SK-N-SH (cell line): ENCODE measurements at regions not wholly inside any gene's neighbourhood (a gene's known extent, or its start where the extent isn't known, plus 50 kb on each side); places are given as distances from the start of the nearest gene placed in this dataset.

ENCODE experiments used
- CTCF ChIA-PET: fragments of 300-600, 350-600 bp; formaldehyde crosslinking; extraction: SDS; loops from one replicate; lab custom pipeline; 2021; lab: Yijun Ruan, JAX
- POLR2A ChIA-PET: fragments of 350-600 bp; sonication (Branson Sonifier 250); formaldehyde crosslinking; extraction: SDS; loops from one replicate; lab custom pipeline; 2020; ENCODE audit warnings: antibody characterized with exemption, inconsistent platforms; lab: Yijun Ruan, JAX
- DNase-seq: peaks from one replicate; pipeline ENCODE4 v3.0.0; 2012
- H2AFZ ChIP-seq: fragments of 200-600 bp; sonication (generic); 2 replicates; pipeline ENCODE4 v1.8.1; 2016; ENCODE audit warnings: antibody characterized with exemption, mild to moderate bottlenecking, low read depth
- H3F3A ChIP-seq: fragments of 200-600 bp; sonication (generic); replicated peaks from 2 replicates; pipeline ENCODE3; 2016; ENCODE audit warnings: antibody characterized with exemption, mild to moderate bottlenecking; ENCODE audit not compliant: insufficient read depth
- H3K27ac ChIP-seq, 2 experiments: fragments of 200-500 bp in 1 of 2; fragments of 200-600 bp in 1 of 2; sonication (Bioruptor generic) in 1 of 2; sonication (generic), shearing (Covaris generic) in 1 of 2; 2 replicates each; pipeline versions ENCODE4 v1.5.1 to v1.6.1; 2014 to 2016; ENCODE audit warnings: low read depth in 2 of 2, inconsistent platforms in 1 of 2, low read length in 1 of 2, mild to moderate bottlenecking in 1 of 2, mixed read lengths in 1 of 2
- H3K27me3 ChIP-seq: fragments of 200-600 bp; sonication (generic), shearing (Covaris generic); 2 replicates; pipeline ENCODE4 v1.6.1; 2016; ENCODE audit warnings: mixed run types; ENCODE audit not compliant: insufficient read depth
- H3K36me3 ChIP-seq, 2 experiments: fragments of 200-500 bp in 1 of 2; fragments of 200-600 bp in 1 of 2; sonication (Bioruptor generic) in 1 of 2; sonication (generic) in 1 of 2; replicated peaks in 1 of 2; 2 replicates each; pipeline versions ENCODE3 to v1.5.1; 2014 to 2016; ENCODE audit warnings: low read length in 1 of 2, mild to moderate bottlenecking in 1 of 2; ENCODE audit not compliant: insufficient read depth in 2 of 2, control insufficient read depth in 1 of 2
- H3K4me1 ChIP-seq, 2 experiments: fragments of 200-500 bp in 1 of 2; fragments of 200-600 bp in 1 of 2; sonication (Bioruptor generic) in 1 of 2; sonication (generic), shearing (Covaris generic) in 1 of 2; 2 replicates each; pipeline versions ENCODE4 v1.5.1 to v1.6.1; 2014 to 2016; ENCODE audit warnings: low read depth in 1 of 2, low read length in 1 of 2, mixed run types in 1 of 2; ENCODE audit not compliant: insufficient read depth in 2 of 2, control insufficient read depth in 1 of 2
- H3K4me2 ChIP-seq: fragments of 200-600 bp; sonication (generic), shearing (Covaris generic); 2 replicates; pipeline ENCODE4 v1.6.1; 2017; ENCODE audit warnings: mixed run types
- H3K4me3 ChIP-seq, 2 experiments: fragments of 200-500 bp in 1 of 2; fragments of 200-600 bp in 1 of 2; sonication (Bioruptor generic) in 1 of 2; sonication (generic), shearing (Covaris generic) in 1 of 2; 2 replicates each; pipeline versions ENCODE4 v1.5.1 to v1.8.1; 2014 to 2016; ENCODE audit warnings: low read depth in 2 of 2, inconsistent platforms in 1 of 2, low read length in 1 of 2, mild to moderate bottlenecking in 1 of 2, mixed read lengths in 1 of 2, moderate library complexity in 1 of 2
- H3K79me2 ChIP-seq: fragments of 200-600 bp; sonication (generic); 2 replicates; pipeline ENCODE4 v1.8.1; 2017; ENCODE audit warnings: mild to moderate bottlenecking; ENCODE audit not compliant: insufficient read depth
- H3K9ac ChIP-seq: fragments of 200-600 bp; sonication (generic); 2 replicates; pipeline ENCODE4 v1.6.1; 2017; ENCODE audit warnings: mixed run types
- H3K9me2 ChIP-seq: fragments of 200-600 bp; sonication (generic); 2 replicates; pipeline ENCODE4 v1.6.1; 2017; ENCODE audit warnings: mixed run types
- H3K9me3 ChIP-seq: fragments of 200-600 bp; sonication (generic); 2 replicates; pipeline ENCODE4 v1.6.1; 2017; ENCODE audit warnings: mixed run types, mild to moderate bottlenecking, moderate library complexity
- H4K20me1 ChIP-seq: fragments of 200-600 bp; sonication (generic); 2 replicates; pipeline ENCODE4 v1.6.1; 2017; ENCODE audit warnings: mild to moderate bottlenecking, mixed run types; ENCODE audit not compliant: insufficient read depth
- CTCF ChIP-seq: fragments of 200-600 bp; sonication (generic); IDR thresholded peaks from 2 replicates; pipeline ENCODE4 v1.6.1; 2017; ENCODE audit warnings: antibody characterized with exemption, mild to moderate bottlenecking, moderate library complexity
- EZH2phosphoT487 ChIP-seq: fragments of 200-600 bp; sonication (generic); IDR thresholded peaks from 2 replicates; pipeline ENCODE4 v1.6.1; 2017; ENCODE audit warnings: low read depth, mixed run types, mild to moderate bottlenecking, antibody characterized with exemption, moderate library complexity, borderline replicate concordance
- FOSL2 ChIP-seq: IDR thresholded peaks from 2 replicates; pipeline ENCODE4 v1.4.0; 2012; ENCODE audit warnings: low read depth, mild to moderate bottlenecking, moderate library complexity, borderline replicate concordance
- FOXM1 ChIP-seq: IDR thresholded peaks from 2 replicates; pipeline ENCODE4 v1.4.0; 2012; ENCODE audit warnings: low read depth, mild to moderate bottlenecking
- GABPA ChIP-seq: IDR thresholded peaks from 2 replicates; pipeline ENCODE4 v1.4.0; 2012; ENCODE audit warnings: low read depth, mild to moderate bottlenecking
- MAX ChIP-seq: IDR thresholded peaks from 2 replicates; pipeline ENCODE4 v1.4.0; 2012; ENCODE audit warnings: low read depth
- MEF2A ChIP-seq: IDR thresholded peaks from 2 replicates; pipeline ENCODE4 v1.4.0; 2012; ENCODE audit warnings: low read depth, borderline replicate concordance
- MXI1 ChIP-seq: IDR thresholded peaks from 2 replicates; pipeline ENCODE4 v1.6.1; 2012; ENCODE audit warnings: mild to moderate bottlenecking, low read depth, low read length, improper control_type of control experiment
- NFIC ChIP-seq: IDR thresholded peaks from 2 replicates; pipeline ENCODE4 v1.4.0; 2012; ENCODE audit warnings: borderline replicate concordance
- POLR2AphosphoS5 ChIP-seq: IDR thresholded peaks from 2 replicates; pipeline ENCODE4 v1.6.1; 2012; ENCODE audit warnings: low read depth, low read length
- RAD21 ChIP-seq: IDR thresholded peaks from 2 replicates; pipeline ENCODE4 v1.6.1; 2012; ENCODE audit warnings: mild to moderate bottlenecking, low read length
- RFX5 ChIP-seq: IDR thresholded peaks from 2 replicates; pipeline ENCODE4 v1.6.1; 2012; ENCODE audit warnings: mild to moderate bottlenecking, improper control_type of control experiment, low read length
- SIN3A ChIP-seq: IDR thresholded peaks from 2 replicates; pipeline ENCODE4 v1.6.1; 2012; ENCODE audit warnings: low read depth, mild to moderate bottlenecking, low read length, moderate library complexity, borderline replicate concordance
- TAF1 ChIP-seq: IDR thresholded peaks from 2 replicates; pipeline ENCODE4 v1.6.1; 2012; ENCODE audit warnings: low read depth, mild to moderate bottlenecking, low read length, moderate library complexity, borderline replicate concordance
- TCF12 ChIP-seq: IDR thresholded peaks from 2 replicates; pipeline ENCODE4 v1.4.0; 2012
- TEAD4 ChIP-seq: IDR thresholded peaks from 2 replicates; pipeline ENCODE4 v1.4.0; 2012; ENCODE audit warnings: mild to moderate bottlenecking, borderline replicate concordance; ENCODE audit not compliant: insufficient read depth
- USF1 ChIP-seq: IDR thresholded peaks from 2 replicates; pipeline ENCODE4 v1.4.0; 2012; ENCODE audit warnings: low read depth, borderline replicate concordance
- USF2 ChIP-seq: fragments of 150-350 bp; IDR thresholded peaks from 2 replicates; pipeline ENCODE4 v1.6.1; 2017; ENCODE audit warnings: antibody characterized with exemption, low read length, low read depth, borderline replicate concordance
- ZBTB33 ChIP-seq: IDR thresholded peaks from 2 replicates; pipeline ENCODE4 v1.4.0; 2012; ENCODE audit warnings: low read depth, borderline replicate concordance
- WGBS: methylation state at CpG from one replicate; pipeline ENCODE4 v1.1.6; 2017; ENCODE audit warnings: low lambda C conversion rate; 5-methylcytosine and 5-hydroxymethylcytosine counted together

- Histone ChIP-seq H3F3A (peaks cover 6% of the 10 kb centered on the region), H3K4me3 (no peak overlapping the region), H3K27ac (no peak overlapping the region), H3K4me2 (no peak overlapping the region), H3K9me3 (no peaks in the 10 kb centered on the region), H3K4me1 (peaks cover 0 to 13% of the 10 kb centered on the region in 2 experiments; a peak in 2 of 4 replicates)
- no peak for DNase-seq
- WGBS: 16% methylated on average over 1 of the region's 1 CpG
- CTCF ChIA-PET: interaction anchor here (1.0 kb wide), 1 partner anchor 21 kb away, joined by 3 read pairs; no protein-coding TSS in a partner anchor
- TF ChIP-seq GABPA: no peak
- no peak for TF ChIP-seq ZBTB33
- no peak for TF ChIP-seq RFX5
- no peak for TF ChIP-seq RAD21
- no peak for TF ChIP-seq POLR2AphosphoS5
- TF ChIP-seq USF2: no peak
- TF ChIP-seq, all 33 proteins: peak for 0
- Histone ChIP-seq H3K79me2 (no peaks in the 10 kb centered on the region), H3K36me3 (no peaks in the 10 kb centered on the region), H2AFZ (no peak overlapping the region), H4K20me1 (no peaks in the 10 kb centered on the region), H3K9ac (no peak overlapping the region), H3K9me2 (no peaks in the 10 kb centered on the region), H3K27me3 (no peaks in the 10 kb centered on the region)
- POLR2A ChIA-PET: no interaction called here
These were observed 52.9 kb upstream of the LIMCH1 start for GRCh38 chr4:41485041-41485440.

GRCh38 chr4:41487868-41488440 lies 50.0 kb upstream of the LIMCH1 start:
- Histone ChIP-seq H4K20me1 (no peaks in the 10 kb centered on the region), H2AFZ (no peak overlapping the region), H3K79me2 (no peaks in the 10 kb centered on the region), H3K9me3 (no peaks in the 10 kb centered on the region), H3K36me3 (no peaks in the 10 kb centered on the region), H3K9me2 (no peaks in the 10 kb centered on the region), H3K27me3 (no peaks in the 10 kb centered on the region), H3K4me1 (peaks cover 0 to 3% of the 10 kb centered on the region in 2 experiments; a peak in 2 of 4 replicates), H3K4me3 (no peak overlapping the region), H3F3A (peaks cover 6% of the 10 kb centered on the region), H3K4me2 (no peak overlapping the region), H3K27ac (no peak overlapping the region), H3K9ac (no peak overlapping the region)
- TF ChIP-seq GABPA (no peak), TCF12 (no peak), FOXM1 (no peak), TEAD4 (no peak), CTCF (no peak), USF2 (no peak), MXI1 (no peak), MEF2A (no peak), RFX5 (no peak), POLR2AphosphoS5 (no peak), EZH2phosphoT487 (no peak), TAF1 (no peak), NFIC (no peak), MAX (no peak), USF1 (no peak), SIN3A (no peak), FOSL2 (no peak)
- ChIA-PET CTCF (interaction anchor here (0.9 kb wide), 1 partner anchor 9 kb away, joined by 4 read pairs; no protein-coding TSS in a partner anchor), POLR2A (no interaction called here)
- WGBS: 59% methylated on average over 4 of the region's 4 CpGs
- no peak for DNase-seq
